Karpas-422 (cell line): ENCODE measurements at regions not wholly inside any gene's neighbourhood (a gene's known extent, or its start where the extent isn't known, plus 50 kb on each side); places are given as distances from the start of the nearest gene placed in this dataset.

Source experiments
- DNase-seq: peaks from one replicate; pipeline ENCODE4 v3.0.0-alpha.2; 2015
- H2AFZ ChIP-seq: fragments of 200-600 bp; sonication (generic); 2 replicates; pipeline ENCODE4 v1.6.1; 2014; ENCODE audit warnings: antibody characterized with exemption, low read length, mixed read lengths
- H3K27ac ChIP-seq: fragments of 200-600 bp; sonication (generic); 2 replicates; pipeline ENCODE4 v1.5.1; 2014; ENCODE audit warnings: mild to moderate bottlenecking, low read length, moderate library complexity
- H3K27me3 ChIP-seq: fragments of 200-600 bp; sonication (generic); 2 replicates; pipeline ENCODE4 v1.6.1; 2014; ENCODE audit warnings: low read length, mixed read lengths
- H3K36me3 ChIP-seq: fragments of 200-600 bp; sonication (generic); 2 replicates; pipeline ENCODE4 v1.6.1; 2014; ENCODE audit warnings: low read length, mixed read lengths; ENCODE audit not compliant: insufficient read depth
- H3K4me1 ChIP-seq: fragments of 200-600 bp; sonication (generic); 2 replicates; pipeline ENCODE4 v1.6.1; 2014; ENCODE audit warnings: mild to moderate bottlenecking, low read length, mixed read lengths
- H3K4me2 ChIP-seq: fragments of 200-600 bp; sonication (generic); 2 replicates; pipeline ENCODE4 v1.6.1; 2014; ENCODE audit warnings: low read length, low read depth, mild to moderate bottlenecking; ENCODE audit not compliant: poor library complexity, severe bottlenecking
- H3K4me3 ChIP-seq: fragments of 200-600 bp; sonication (generic); 2 replicates; pipeline ENCODE4 v1.5.1; 2014; ENCODE audit warnings: mild to moderate bottlenecking, antibody characterized with exemption, low read length, mixed read lengths
- H3K79me2 ChIP-seq: fragments of 200-600 bp; sonication (generic); 2 replicates; pipeline ENCODE4 v1.6.1; 2014; ENCODE audit warnings: mild to moderate bottlenecking, low read length, mixed read lengths
- H3K9ac ChIP-seq: fragments of 200-600 bp; sonication (generic); 2 replicates; pipeline ENCODE4 v1.6.0; 2014; ENCODE audit warnings: low read length
- H3K9me2 ChIP-seq: fragments of 200-600 bp; sonication (generic), shearing (Covaris generic); replicated peaks from 2 replicates; pipeline ENCODE4 v1.6.0; 2014; ENCODE audit warnings: mild to moderate bottlenecking, low read length, moderate library complexity; ENCODE audit not compliant: insufficient read depth
- H3K9me3 ChIP-seq: fragments of 300-700, 200-600 bp; sonication (generic); 2 replicates; pipeline ENCODE4 v1.6.1; 2014; ENCODE audit warnings: low read length, mixed read lengths
- H4K20me1 ChIP-seq: fragments of 200-600 bp; sonication (generic); 2 replicates; pipeline ENCODE4 v1.6.1; 2014; ENCODE audit warnings: mild to moderate bottlenecking, antibody characterized with exemption, low read length, low read depth; ENCODE audit not compliant: insufficient read depth

DNA sequence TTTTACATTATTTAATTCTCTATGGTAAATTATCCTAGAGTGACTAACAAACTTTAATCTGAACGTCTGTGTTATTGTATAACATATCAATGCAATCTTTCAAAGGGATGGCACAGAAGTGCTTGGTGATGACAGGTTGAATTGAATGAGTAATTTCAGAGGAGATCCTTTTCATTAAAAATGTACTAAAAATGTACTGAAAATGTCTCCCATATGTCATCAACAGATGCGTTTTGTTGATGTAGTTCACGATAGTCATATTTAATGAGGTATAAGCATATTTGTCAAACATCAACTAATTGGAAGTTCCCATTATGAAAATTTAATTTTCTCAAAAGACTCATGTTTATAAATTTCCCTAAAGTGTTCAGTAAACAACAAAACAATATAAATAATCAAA, 1434.7 kb upstream of the PCDH20 start:
- Histone ChIP-seq H3K4me1 (no peaks in the 10 kb centered on the region), H3K27ac (no peak overlapping the region), H3K79me2 (no peaks in the 10 kb centered on the region), H3K27me3 (no peaks in the 10 kb centered on the region), H3K4me3 (no peak overlapping the region), H3K9me2 (no peaks in the 10 kb centered on the region), H3K9me3 (no peaks in the 10 kb centered on the region), H3K36me3 (no peaks in the 10 kb centered on the region), H3K4me2 (no peak overlapping the region), H2AFZ (no peak overlapping the region), H4K20me1 (no peaks in the 10 kb centered on the region), H3K9ac (no peak overlapping the region)
- no peak for DNase-seq

DNA sequence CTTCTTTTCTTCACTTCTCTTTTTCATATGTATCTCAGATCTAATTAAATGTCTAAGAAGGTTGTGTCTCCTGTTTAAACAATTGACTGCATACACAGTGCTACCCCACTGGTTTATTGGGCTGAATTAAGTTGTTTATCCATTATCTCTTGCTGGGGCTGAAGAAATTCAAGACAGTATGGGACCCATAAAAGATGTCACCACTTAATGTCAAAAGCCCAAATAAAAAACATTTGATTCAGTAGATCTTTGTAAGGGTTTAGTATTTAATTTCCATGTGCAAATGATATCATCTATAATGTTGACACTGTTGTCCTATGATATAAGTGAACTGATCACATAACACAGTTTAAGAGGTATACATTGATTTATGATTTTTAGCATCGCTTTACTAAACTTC, 1431.9 kb upstream of the PCDH20 start:
- H3K9me3 ChIP-seq = no peaks in the 10 kb centered on the region
- H2AFZ ChIP-seq = no peak overlapping the region
- H3K79me2 ChIP-seq = no peaks in the 10 kb centered on the region
- no peak overlapping the region for H3K4me2 ChIP-seq
- no peak overlapping the region for H3K27ac ChIP-seq
- no peaks in the 10 kb centered on the region for H3K36me3 ChIP-seq
- H3K4me3 ChIP-seq = no peak overlapping the region
- no peaks in the 10 kb centered on the region for H4K20me1 ChIP-seq
- no peak for DNase-seq
- H3K9me2 ChIP-seq = no peaks in the 10 kb centered on the region
- H3K9ac ChIP-seq = no peak overlapping the region
- no peaks in the 10 kb centered on the region for H3K27me3 ChIP-seq
- no peaks in the 10 kb centered on the region for H3K4me1 ChIP-seq

DNA sequence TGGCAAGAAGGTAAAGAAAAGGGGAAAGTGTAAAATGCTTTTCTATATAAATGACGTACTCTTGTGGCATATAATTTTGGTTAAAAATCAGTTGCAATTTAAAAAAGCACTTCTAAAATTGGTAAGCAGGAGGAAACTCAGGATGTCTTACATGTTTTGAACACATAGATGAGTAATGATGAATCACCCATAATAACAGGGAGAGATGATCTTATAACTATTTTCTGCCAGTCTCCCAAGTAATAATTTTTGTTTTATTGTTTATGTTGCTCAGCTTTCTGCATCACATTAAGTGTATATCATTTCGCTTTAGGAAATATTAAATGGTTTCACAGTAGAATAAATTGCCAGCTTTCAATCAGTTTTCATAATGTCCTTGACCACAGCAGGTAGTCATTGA, 1430.7 kb upstream of the PCDH20 start:
- Histone ChIP-seq H3K27ac (no peak overlapping the region), H3K4me2 (no peak overlapping the region), H4K20me1 (no peaks in the 10 kb centered on the region), H3K79me2 (no peaks in the 10 kb centered on the region), H3K9ac (no peak overlapping the region), H3K9me2 (no peaks in the 10 kb centered on the region), H3K4me3 (no peak overlapping the region), H3K4me1 (no peaks in the 10 kb centered on the region), H3K9me3 (no peaks in the 10 kb centered on the region), H3K36me3 (no peaks in the 10 kb centered on the region), H3K27me3 (no peaks in the 10 kb centered on the region), H2AFZ (no peak overlapping the region)
- DNase-seq = no peak

DNA sequence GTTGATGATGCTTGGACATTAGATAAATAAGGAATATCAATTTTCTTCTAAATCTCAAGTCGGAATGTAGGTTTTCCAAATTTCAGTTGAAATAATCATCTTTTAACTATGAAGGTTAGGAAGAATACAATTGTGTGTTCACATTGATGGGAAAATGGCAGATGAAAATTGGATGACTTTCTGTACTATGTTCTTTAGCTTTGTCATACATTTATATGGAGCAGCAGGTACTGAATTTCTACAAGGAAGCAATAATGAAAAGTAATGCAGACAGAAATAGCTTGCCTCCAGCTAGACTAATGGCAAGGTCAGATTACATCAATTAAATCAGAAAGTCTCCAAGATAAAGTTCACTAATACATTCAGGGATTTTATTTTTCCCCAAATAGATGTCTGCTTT, 1423.7 kb upstream of the PCDH20 start:
- Histone ChIP-seq H3K4me1 (no peaks in the 10 kb centered on the region), H3K79me2 (no peaks in the 10 kb centered on the region), H3K36me3 (no peaks in the 10 kb centered on the region)

DNA sequence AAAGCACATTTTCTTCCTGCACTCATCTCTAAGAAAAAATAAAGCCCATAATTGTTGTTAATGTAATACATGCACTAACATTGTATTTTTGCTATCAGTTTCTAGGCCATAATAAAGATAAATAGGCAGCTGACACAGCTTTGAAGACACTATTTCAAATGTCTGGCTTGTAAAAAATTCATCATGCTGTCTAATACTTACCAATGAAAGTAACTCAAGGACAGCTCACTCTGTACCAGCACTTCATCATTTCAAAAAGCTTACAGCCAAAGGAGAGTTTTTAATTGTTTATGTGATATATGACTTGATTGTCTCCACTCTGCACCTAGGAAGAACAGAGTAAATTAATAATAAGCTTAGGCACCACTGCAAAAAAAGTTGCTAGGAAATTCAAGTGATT, 1423.3 kb upstream of the PCDH20 start:
- Histone ChIP-seq H3K27me3 (no peaks in the 10 kb centered on the region), H4K20me1 (no peaks in the 10 kb centered on the region), H2AFZ (peak overlapping the region; percentile 82), H3K27ac (no peak overlapping the region), H3K4me2 (no peak overlapping the region), H3K9me3 (no peaks in the 10 kb centered on the region), H3K4me1 (no peaks in the 10 kb centered on the region), H3K4me3 (no peak overlapping the region), H3K9ac (no peak overlapping the region), H3K79me2 (no peaks in the 10 kb centered on the region), H3K36me3 (no peaks in the 10 kb centered on the region), H3K9me2 (no peaks in the 10 kb centered on the region)
- no peak for DNase-seq

More for the DNA sequence above, 1423.7 kb upstream of the PCDH20 start:
- no peak for DNase-seq
- Histone ChIP-seq H3K27me3 (no peaks in the 10 kb centered on the region), H3K27ac (no peak overlapping the region), H2AFZ (peak overlapping the region; percentile 82), H3K9me2 (no peaks in the 10 kb centered on the region), H3K4me2 (no peak overlapping the region), H3K9me3 (no peaks in the 10 kb centered on the region), H3K4me3 (no peak overlapping the region), H4K20me1 (no peaks in the 10 kb centered on the region), H3K9ac (no peak overlapping the region)

DNA sequence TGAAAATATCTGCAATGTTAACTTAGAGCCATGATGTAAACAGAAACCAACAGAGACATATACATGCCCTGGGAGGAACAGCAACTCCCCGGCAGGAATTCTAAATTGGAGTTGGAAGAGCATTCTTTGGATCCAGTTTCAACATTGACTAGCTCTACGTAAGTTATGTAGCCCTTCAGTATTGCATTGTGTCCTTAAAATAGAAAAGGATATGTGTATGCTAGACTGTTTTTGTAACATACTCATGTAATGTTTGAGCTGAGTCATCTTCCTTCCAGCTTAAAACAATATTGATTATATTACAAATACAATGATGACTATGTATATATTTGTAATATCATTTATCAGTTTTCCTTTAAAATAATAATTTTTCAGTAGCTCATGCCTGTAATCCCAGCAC, 1422.2 kb upstream of the PCDH20 start:
- Histone ChIP-seq H3K9ac (no peak overlapping the region), H2AFZ (no peak overlapping the region), H3K4me3 (no peak overlapping the region), H3K27me3 (no peaks in the 10 kb centered on the region), H3K4me2 (no peak overlapping the region), H3K27ac (no peak overlapping the region), H3K36me3 (no peaks in the 10 kb centered on the region), H4K20me1 (no peaks in the 10 kb centered on the region), H3K9me3 (no peaks in the 10 kb centered on the region), H3K79me2 (no peaks in the 10 kb centered on the region), H3K9me2 (no peaks in the 10 kb centered on the region), H3K4me1 (no peaks in the 10 kb centered on the region)
- DNase-seq = no peak

DNA sequence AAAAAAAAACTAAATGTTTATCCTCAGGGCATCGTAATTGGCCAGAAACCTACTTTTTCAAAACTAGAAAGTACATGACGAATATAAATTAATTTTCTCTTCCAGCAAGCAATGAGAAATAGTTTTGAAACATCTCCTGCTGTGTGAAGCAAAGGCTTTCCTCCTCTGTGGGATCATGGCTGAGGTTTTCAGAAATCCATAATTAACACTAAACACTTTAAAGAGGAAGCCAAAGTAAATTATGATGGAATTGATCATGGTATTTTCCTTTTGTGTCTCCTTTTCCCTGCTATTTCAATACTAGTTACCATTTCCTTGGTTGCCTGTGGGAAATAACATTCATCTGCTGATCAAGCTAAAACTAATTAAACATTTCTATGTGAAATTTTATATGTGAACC, 1413.8 kb upstream of the PCDH20 start:
- no peak for DNase-seq
- no peaks in the 10 kb centered on the region for H3K79me2 ChIP-seq
- H3K4me3 ChIP-seq = no peak overlapping the region
- H3K4me2 ChIP-seq = no peak overlapping the region
- no peaks in the 10 kb centered on the region for H3K9me2 ChIP-seq
- peak overlapping the region; percentile 87; the same call in 1 of the 2 replicates for H2AFZ ChIP-seq
- H3K27me3 ChIP-seq = no peaks in the 10 kb centered on the region
- no peaks in the 10 kb centered on the region for H3K9me3 ChIP-seq
- no peaks in the 10 kb centered on the region for H3K36me3 ChIP-seq
- no peak overlapping the region for H3K27ac ChIP-seq
- H3K9ac ChIP-seq = no peak overlapping the region
- H3K4me1 ChIP-seq = no peaks in the 10 kb centered on the region
- H4K20me1 ChIP-seq = no peaks in the 10 kb centered on the region

DNA sequence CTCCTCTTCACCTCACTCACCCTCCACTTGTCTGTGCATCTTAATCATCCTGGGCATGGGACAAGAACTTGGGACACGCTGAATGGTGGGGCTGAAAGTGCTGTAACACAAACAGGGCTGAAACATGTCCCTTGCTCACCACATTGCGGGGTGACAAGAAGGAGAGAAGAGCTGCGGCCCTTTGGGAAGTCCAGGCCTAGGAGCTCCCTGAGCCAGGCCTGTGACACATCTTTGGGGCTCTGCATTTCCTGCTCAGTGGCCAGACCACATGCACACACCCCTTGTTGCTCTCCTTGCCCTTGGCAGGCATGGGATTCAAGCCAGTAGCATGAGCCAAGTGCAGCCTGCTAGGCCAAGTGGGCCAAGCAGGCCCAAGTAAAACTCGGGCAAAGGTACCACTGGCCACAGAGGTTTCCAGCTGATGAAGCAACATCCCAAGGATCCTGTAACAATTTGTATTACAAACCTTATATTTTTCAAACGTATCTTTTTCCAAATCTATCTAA, 1384.3 kb upstream of the PCDH20 start:
- Histone ChIP-seq H3K9ac (no peak overlapping the region), H3K4me2 (no peak overlapping the region), H3K36me3 (no peaks in the 10 kb centered on the region), H4K20me1 (no peaks in the 10 kb centered on the region), H2AFZ (peak overlapping the region; percentile 65; the same call in 1 of the 2 replicates), H3K4me3 (no peak overlapping the region), H3K27me3 (no peaks in the 10 kb centered on the region), H3K4me1 (no peaks in the 10 kb centered on the region), H3K9me2 (no peaks in the 10 kb centered on the region), H3K79me2 (no peaks in the 10 kb centered on the region), H3K9me3 (no peaks in the 10 kb centered on the region), H3K27ac (no peak overlapping the region)
- DNase-seq = no peak

DNA sequence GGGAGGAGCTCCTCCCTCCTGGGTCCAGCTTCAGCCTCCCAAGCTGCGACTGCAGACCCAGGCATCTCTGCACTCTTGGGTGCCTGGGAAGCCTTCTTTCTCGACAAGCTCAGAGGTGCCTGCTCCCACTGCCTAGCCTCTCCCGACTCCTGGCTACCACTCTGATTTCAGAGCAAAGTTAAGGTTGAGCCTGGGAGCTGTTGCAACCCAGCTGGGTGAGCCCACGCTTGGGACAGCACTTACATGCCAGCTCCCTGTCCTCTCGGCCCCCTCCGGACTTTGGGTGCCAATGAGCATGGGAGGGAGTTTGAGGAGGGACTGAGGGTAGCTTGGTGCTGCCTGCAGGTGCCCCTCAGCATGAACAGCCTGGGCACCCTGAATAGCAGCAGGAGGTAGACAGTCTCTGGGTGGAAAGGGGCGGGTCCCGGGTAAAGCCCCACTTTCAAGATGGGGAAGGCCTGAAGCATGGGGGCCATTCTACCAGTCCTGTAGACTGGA, 1383.4 kb upstream of the PCDH20 start:
- Histone ChIP-seq H3K79me2 (no peaks in the 10 kb centered on the region), H3K9ac (no peak overlapping the region), H3K27me3 (no peaks in the 10 kb centered on the region), H3K4me2 (no peak overlapping the region), H3K4me1 (no peaks in the 10 kb centered on the region), H3K9me3 (no peaks in the 10 kb centered on the region), H3K36me3 (no peaks in the 10 kb centered on the region), H2AFZ (peak overlapping the region; percentile 65; the same call in 1 of the 2 replicates), H4K20me1 (no peaks in the 10 kb centered on the region), H3K4me3 (no peak overlapping the region), H3K27ac (no peak overlapping the region), H3K9me2 (no peaks in the 10 kb centered on the region)
- DNase-seq = no peak
